Coronary artery (tissue), 2 donors: ENCODE measurements at regions not wholly inside any gene's neighbourhood (a gene's known extent, or its start where the extent isn't known, plus 50 kb on each side); places are given as distances from the start of the nearest gene placed in this dataset.

Experiments
- DNase-seq: peaks from one replicate; pipeline ENCODE4 v3.0.0-alpha.2; 2017; ENCODE audit warnings: low spot score
- H3K27ac ChIP-seq, 2 donors: fragments of 200-600 bp; sonication (generic); one replicate each; pipeline ENCODE4 v1.5.1; 2016 to 2019
- H3K4me3 ChIP-seq: fragments of 200-600 bp; sonication (generic); 2 replicates; pipeline ENCODE4 v1.5.1; 2016; ENCODE audit warnings: mild to moderate bottlenecking, moderate library complexity
- TF ChIP-seq, protein P1 (sequence below): fragments of 200-600 bp; sonication (generic); IDR thresholded peaks from one replicate; pipeline ENCODE4 v1.5.1; 2019; ENCODE audit warnings: antibody characterized with exemption

DNA sequence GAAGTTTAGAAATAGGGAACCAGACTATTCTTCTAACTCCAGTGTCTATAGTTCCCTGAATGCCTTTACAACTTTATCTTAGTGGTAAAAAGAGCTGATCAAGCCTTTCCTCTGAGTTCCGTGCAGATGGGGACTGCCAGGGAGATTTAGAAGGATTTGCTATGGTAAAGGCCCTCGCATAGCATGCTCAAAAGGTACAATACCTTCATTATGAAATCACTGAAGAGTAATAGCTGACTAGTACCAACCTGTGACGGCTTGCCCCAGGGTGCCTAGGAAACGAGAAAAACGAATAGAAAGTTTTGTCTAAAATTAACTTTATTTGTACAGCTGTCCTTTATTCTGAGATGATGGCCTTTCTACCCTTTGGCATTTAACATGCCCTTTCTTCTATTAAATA is 150.1 kb upstream of the ARHGAP42 start:
- no peak for DNase-seq
- TF ChIP-seq, protein P1, sequence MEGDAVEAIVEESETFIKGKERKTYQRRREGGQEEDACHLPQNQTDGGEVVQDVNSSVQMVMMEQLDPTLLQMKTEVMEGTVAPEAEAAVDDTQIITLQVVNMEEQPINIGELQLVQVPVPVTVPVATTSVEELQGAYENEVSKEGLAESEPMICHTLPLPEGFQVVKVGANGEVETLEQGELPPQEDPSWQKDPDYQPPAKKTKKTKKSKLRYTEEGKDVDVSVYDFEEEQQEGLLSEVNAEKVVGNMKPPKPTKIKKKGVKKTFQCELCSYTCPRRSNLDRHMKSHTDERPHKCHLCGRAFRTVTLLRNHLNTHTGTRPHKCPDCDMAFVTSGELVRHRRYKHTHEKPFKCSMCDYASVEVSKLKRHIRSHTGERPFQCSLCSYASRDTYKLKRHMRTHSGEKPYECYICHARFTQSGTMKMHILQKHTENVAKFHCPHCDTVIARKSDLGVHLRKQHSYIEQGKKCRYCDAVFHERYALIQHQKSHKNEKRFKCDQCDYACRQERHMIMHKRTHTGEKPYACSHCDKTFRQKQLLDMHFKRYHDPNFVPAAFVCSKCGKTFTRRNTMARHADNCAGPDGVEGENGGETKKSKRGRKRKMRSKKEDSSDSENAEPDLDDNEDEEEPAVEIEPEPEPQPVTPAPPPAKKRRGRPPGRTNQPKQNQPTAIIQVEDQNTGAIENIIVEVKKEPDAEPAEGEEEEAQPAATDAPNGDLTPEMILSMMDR: no peak
- H3K27ac ChIP-seq: no peak overlapping the region
- H3K4me3 ChIP-seq: no peak overlapping the region

DNA sequence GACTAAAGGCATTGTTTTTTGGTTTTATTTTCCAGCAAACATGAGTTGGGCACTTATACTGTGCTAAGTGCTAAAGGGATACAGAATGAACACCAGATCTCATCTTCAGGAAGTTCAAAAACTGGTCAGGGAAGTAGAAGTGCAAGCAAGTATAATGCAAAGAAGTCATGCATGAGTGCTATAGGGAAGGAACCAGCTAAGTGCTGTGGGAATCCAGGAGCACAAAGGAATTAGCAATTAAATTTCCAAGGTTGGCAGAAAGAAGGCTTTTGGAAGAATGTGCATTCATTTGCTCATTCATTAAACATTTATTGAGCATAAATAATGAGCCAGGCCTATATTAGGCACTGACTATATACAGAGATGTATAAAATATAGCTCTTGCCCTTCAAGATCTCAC is 143.7 kb upstream of the ARHGAP42 start:
- no peak overlapping the region for H3K27ac ChIP-seq
- no peak overlapping the region for H3K4me3 ChIP-seq
- TF ChIP-seq, protein P1: no peak
- DNase-seq: no peak

DNA sequence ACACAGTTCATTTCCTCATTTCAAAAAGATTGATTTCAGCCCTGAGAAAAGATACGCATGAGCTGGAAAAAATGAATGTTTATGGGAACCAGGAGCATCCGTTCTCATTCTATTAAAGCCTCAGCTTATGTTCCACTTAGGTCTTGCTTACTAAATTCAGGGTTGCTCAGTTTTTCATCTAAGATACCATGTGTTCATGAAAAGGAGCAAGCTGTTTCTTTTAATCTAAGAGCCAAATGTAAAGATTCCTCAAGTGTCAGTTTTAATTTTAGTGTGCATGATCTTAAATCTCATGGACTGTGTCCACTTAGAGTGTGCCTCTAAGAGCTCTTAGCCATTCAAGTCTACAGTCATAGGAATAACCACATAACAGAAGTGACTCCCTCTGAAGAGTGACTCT is 141.5 kb upstream of the ARHGAP42 start:
- H3K27ac ChIP-seq: no peak overlapping the region
- TF ChIP-seq, protein P1: no peak
- DNase-seq: no peak
- H3K4me3 ChIP-seq: no peak overlapping the region

DNA sequence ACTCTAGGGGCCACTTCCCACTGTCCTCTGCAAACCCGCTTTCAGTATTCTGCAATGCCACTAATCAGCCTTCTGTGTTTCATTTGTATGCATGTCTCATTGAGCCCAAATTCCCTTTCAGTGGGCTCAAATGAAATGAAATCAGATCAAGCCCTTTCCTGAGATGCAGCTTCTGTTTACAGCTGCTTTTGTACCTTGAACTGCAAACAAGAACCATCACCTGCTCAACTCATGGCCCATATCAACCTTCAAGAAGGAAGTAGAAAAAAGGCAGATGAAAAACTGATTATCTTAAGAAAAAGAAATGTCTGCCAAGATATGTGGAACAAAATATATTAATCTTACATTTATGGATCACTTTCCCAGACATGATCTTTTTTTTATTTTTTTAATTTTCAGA is 141.1 kb upstream of the ARHGAP42 start:
- TF ChIP-seq, protein P1: no peak
- Histone ChIP-seq H3K4me3 (no peak overlapping the region), H3K27ac (no peak overlapping the region)
- DNase-seq: no peak

GRCh38 chr11:100546714-100547113 is 140.4 kb upstream of the ARHGAP42 start:
- no peak for DNase-seq
- H3K4me3 ChIP-seq: no peak overlapping the region
- TF ChIP-seq, protein P1: no peak
- H3K27ac ChIP-seq: no peak overlapping the region

- Histone ChIP-seq H3K4me3 (no peak overlapping the region), H3K27ac (no peak overlapping the region)
- TF ChIP-seq, protein P1: no peak
- no peak for DNase-seq
These were observed 136.8 kb upstream of the ARHGAP42 start for GRCh38 chr11:100550298-100550697.

- no peak overlapping the region for H3K27ac ChIP-seq
- TF ChIP-seq, protein P1: no peak
- no peak overlapping the region for H3K4me3 ChIP-seq
- DNase-seq: no peak
These were observed 136.0 kb upstream of the ARHGAP42 start for GRCh38 chr11:100550912-100551632.
